C4-2B (cell line): ENCODE measurements at regions not wholly inside any gene's neighbourhood (a gene's known extent, or its start where the extent isn't known, plus 50 kb on each side); places are given as distances from the start of the nearest gene placed in this dataset.

ENCODE experiments used
- ZFX ChIP-seq: fragments of 450-650 bp; IDR thresholded peaks from 2 replicates; pipeline ENCODE4 v1.6.1; 2017
- TF ChIP-seq, protein P1 (sequence below): fragments of 450-650 bp; conservative IDR thresholded peaks from 2 replicates; pipeline ENCODE4 v1.5.1; 2017; ENCODE audit warnings: mild to moderate bottlenecking

DNA sequence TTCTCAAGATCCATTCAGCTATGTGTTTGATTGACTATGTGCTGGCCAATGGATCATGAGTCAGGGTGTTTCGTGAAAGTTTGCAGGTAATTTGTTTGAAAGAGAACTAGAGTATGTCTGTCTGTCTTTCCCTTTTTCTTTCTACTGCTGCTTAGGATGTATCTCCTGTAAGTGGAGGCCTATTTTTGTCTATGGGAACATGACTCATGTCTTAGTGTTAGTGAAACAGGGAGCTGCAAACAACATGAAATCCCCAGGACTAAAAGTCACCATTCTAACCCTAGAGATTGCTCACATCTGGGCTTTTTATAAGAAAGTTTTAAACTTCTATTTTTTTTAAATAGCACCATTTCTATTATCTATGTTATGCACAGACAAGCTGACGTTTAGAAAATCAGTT lies 333.0 kb downstream of the CCER1 start:
- TF ChIP-seq, protein P1, sequence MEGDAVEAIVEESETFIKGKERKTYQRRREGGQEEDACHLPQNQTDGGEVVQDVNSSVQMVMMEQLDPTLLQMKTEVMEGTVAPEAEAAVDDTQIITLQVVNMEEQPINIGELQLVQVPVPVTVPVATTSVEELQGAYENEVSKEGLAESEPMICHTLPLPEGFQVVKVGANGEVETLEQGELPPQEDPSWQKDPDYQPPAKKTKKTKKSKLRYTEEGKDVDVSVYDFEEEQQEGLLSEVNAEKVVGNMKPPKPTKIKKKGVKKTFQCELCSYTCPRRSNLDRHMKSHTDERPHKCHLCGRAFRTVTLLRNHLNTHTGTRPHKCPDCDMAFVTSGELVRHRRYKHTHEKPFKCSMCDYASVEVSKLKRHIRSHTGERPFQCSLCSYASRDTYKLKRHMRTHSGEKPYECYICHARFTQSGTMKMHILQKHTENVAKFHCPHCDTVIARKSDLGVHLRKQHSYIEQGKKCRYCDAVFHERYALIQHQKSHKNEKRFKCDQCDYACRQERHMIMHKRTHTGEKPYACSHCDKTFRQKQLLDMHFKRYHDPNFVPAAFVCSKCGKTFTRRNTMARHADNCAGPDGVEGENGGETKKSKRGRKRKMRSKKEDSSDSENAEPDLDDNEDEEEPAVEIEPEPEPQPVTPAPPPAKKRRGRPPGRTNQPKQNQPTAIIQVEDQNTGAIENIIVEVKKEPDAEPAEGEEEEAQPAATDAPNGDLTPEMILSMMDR = no peak
- TF ChIP-seq ZFX = no peak
